HG03342 (cell line): ENCODE measurements at regions not wholly inside any gene's neighbourhood (a gene's known extent, or its start where the extent isn't known, plus 50 kb on each side); places are given as distances from the start of the nearest gene placed in this dataset.

Experiments
- ATAC-seq: cut with Tn5 transposase; IDR thresholded peaks from one replicate; pipeline ENCODE4 v1.9.1; 2021; ENCODE audit warnings: mild to moderate bottlenecking, moderate library complexity; ENCODE audit not compliant: unreplicated experiment

DNA sequence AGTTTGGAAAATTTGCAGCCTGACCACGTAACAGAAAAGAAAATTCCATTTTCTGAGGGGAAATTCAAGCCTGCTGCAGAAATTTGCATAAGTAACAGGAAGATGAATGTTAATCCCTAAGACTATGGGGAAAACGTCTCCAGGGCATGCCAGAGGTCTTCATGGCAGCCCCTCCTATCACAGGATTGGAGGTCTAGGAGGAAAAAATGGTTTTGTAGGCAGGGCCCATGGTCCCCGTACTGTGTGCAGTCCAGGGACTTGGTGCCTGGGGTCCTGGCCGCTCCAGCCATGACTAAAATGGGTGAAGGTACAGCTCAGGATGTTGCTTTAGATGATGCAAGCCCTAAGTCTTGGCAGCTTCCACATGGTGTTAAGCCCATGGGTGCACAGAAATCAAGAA is 437.3 kb upstream of the SEMA3A start:
- no peak for ATAC-seq

DNA sequence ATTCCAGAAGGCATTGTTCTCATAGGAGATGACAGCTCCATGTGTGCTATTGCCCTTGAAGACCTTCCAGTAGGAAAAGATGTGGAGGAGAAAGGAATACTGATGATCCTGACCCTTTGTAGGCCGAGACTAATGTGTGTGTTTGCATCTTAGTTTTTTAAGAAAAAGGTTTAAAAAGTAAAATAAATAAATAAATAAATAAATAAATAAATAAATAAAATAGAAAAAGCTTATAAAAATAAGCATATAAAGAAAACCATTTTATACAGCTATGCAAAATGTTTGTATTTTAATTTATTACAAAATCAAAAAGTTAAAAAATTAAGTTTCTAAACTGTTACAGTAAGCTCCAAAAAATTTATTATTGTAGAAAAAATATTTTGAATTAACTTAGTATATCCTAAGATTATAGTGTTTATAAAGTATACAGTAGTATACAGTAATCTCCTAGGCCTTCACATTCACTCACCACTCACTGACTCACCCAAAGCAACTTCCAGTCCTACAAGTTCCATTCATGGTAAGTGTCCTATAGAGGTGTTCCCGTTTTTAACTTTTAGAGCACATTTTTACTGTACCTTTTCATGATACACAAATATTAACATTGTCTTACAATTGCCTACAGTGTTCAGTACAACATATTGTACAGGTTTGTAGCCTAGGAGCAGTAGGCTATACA is 435.2 kb upstream of the SEMA3A start:
- ATAC-seq, result no peak

DNA sequence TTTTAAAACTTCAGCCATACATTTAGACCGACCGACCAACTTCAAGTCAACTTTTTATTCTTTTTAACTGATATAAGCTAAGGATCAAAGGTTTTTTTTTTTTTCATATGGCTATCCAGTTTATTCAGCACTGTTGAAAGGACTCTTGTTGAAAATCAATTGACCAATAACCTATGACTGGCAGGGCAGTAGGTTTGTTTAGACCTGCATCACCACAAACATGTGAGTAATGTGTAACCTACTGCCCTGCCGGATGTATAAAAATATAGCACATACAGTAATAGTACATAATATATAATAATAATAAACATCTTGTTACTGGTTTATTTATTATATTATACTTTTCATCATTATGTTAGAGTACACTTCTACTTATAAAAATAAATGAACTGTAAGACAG is 434.6 kb upstream of the SEMA3A start:
- no peak for ATAC-seq

DNA sequence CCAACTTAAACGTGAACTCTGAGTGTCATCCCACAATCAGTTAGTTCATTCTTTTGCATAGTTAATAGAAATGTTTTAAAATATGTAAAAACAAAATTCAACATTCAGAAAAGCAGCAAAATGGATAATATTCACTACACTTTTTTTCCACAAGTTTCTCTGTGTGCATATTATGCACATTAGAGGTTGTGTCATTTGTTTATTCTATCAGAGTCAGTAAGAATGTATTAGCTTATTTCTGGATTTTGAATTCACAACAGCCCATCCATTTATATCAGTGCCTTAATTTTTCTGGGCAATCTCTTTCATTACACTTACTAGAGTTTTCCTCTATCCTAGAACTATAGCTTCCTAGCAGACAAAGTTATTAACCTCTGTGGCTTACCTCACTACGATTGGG is 432.7 kb upstream of the SEMA3A start:
- ATAC-seq, result no peak

DNA sequence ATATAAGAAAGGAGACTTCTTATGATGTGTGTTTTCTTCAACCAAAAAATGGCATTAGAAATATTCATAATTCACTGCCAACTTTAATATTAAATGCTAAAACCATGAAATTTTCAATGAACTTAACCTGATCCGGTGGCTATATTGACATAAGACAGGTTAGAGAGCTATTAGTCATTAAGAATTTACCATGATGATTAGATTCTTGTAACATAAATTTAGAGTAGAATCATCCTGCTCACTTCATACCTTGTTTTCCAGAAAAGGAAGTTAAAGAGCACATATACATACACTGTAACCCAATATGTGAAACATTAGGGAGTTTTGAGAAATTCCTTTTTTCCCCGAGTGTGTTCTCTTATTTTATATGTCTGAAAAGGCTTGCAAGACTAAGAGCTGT is 430.3 kb upstream of the SEMA3A start:
- ATAC-seq, result no peak

DNA sequence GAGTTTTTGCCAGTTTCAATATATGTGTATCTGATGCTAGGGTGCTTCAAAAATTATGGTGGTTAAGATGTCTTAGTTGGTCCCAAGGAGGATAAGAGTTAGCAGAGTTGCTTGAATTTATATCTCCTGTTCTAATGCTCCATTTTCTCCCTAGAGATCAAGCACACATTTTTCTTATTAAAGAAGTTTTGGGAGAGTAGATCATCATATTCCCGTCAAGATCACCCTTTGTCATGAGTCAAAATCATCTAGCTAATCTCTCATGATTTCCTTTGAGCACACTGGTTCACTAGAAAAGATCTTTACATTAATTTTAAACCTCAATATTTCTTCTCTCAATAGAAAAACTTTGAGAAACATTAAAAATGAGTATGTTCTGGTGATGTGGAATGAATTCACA is 429.9 kb upstream of the SEMA3A start:
- no peak for ATAC-seq

DNA sequence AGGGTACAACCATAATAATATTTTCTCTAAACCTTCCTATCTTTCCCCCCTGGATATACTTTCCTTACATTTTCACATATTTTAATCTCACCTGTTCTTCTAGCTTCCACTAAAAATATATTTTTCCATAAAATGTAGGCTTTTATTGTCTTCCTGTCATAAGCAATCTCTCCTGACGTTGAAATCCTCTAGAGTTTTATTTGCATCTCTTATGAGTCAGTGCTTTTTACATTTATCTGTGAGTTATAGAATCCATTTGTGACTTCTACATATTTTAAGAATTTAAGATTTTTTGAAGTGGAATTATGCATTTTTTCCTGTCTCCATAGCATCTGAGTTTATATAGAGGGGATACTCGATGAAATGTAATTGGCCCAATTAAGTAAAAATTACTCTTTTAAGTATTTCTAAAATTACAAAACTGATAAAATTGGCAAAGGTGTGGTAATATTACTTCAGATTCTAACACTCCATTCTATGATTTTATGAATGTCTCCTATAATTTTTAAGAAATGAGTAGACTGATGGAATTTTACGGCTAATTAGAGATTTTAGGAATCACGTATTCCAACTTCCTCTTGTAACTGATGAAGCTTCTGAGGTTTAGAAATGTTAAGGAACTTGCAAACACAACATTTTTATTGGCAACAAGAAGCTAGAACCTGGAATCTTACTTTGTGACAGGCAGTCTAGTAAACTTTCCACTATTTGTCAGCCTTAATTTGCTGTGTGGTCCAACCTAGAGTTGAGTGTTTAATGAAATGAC is 422.9 kb upstream of the SEMA3A start:
- ATAC-seq, result no peak

DNA sequence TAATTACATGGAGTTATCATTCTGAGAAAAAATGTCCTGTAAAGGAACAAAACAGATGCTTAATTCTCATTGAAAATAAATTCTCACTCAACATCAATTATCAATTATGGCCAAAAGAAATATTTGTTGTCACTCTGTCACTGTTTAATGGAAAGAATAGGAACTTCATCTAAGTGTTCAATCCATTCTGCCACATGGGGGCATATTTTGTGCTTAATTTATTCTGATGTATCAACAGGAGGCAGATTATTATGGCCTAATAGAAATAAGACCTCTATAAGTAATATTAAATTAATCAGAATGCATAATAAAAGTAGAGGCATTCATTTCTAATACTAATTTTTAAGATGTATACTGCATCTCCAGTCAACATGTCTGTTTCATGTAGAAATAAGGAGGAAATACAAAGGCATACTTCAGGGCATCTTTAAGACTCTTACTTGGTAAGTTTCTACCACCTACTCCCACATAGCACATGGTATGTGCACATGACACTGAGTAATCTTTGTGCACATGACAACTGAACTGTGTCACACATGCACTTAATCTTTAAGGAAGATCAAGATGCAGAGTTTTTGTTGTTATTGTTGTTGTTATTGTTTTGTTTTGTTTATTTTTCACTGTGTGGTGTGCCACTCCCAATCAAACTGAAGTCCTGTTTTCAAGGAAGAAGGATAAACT is 420.4 kb upstream of the SEMA3A start:
- ATAC-seq, result no peak

DNA sequence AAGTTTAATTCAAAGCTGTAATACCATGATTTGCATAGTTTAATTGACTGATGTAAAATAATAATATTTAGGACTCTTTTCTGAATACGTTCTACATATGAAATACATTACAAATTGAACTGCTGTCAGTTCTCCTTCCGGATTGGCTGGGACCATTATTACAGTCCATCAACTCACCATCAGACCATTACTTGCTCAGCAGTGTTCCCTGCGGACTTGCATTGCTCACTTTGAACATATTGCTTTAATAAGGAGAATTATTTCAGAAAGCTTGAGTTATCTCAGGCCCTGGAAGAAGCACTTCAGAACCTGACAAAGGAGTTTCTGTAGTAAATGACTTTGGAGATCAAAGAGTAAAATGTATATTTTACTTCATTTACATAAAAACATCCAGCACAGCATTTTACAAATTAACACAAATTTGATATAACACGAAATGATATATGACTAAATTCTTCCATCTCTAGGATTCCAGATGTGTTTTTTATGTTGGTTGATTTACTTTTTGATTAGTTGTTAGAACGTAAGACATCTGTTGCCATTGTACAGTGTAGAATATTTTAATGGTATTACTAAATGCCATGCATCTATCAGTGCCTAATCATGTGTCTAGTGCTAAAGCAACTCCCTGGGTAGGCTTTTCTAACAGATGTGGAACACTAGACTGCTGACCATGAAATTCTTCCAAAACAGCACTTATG is 418.5 kb upstream of the SEMA3A start:
- ATAC-seq, result no peak

DNA sequence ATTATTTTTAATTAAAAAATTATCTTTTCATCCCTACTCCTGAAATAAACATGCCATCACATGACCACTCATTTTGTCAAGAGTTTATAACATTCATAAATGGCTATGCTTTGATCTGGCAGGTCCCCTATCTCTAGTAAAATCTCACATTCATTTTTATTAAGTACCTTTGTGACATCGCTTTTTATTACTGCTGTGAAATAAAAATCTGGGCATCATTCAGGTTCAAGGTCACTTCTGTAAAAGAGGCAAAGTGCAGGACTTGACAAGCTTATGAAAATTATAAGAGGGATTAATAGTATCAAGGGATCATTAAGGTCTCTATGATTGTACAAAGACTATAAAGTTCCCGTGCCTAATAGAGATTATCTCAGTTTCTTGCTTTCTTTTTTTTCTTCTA is 416.8 kb upstream of the SEMA3A start:
- ATAC-seq, result no peak

DNA sequence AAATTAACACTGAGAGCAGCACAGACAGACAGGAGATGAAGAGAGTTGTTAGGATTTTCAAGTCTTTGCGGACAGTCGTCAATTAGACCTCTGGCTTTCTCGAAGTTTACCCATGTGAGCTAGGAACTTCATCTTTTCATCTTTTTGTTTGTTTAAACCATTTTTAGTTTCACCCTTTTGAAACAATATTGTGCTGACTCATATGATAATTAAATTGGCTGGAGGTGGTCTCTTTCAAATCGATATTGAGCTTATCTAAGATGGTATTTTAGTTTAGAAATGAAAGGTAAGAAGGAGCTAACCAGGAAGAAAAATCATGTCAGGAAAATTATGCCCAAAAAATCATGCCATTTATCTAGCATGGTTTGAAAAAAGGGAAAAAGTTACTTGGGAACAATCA is 415.8 kb upstream of the SEMA3A start:
- no peak for ATAC-seq

DNA sequence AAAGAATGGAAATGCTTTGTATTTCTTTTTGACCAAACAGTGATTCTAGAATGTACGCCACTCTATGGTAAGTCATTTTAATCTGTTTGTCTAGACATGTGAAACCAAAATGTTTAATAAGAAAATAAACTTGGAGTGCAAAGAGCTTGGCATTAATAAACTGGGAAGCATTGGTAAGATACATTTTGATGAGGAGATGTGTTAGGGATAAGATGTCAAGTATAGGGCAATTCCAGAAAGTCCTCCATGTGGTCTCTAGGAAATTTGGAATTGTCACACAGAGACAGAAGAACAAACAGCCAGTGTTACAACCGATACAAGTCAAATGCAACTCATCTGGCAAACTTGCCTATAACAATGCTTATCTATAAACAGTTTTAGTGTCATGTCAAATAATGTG is 410.7 kb upstream of the SEMA3A start:
- no peak for ATAC-seq

DNA sequence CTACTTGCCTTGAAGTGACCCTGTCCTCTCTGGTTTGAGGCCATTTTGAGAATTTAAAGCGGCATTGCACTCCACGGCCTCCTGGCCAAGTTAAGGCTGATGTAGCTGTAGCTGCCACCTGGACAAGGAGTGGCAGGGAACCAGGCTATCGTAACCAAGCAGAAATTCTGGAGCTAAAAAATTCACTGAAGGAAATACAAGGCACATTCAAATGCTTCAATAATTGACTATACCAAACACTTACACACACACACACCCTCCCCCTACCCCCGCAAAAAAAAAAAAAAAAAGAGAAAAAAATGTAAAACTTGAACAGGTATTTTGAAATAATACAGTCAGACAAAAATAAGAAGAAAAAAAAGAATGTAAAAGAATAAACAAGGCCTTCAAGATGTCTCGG is 409.0 kb upstream of the SEMA3A start:
- no peak for ATAC-seq

DNA sequence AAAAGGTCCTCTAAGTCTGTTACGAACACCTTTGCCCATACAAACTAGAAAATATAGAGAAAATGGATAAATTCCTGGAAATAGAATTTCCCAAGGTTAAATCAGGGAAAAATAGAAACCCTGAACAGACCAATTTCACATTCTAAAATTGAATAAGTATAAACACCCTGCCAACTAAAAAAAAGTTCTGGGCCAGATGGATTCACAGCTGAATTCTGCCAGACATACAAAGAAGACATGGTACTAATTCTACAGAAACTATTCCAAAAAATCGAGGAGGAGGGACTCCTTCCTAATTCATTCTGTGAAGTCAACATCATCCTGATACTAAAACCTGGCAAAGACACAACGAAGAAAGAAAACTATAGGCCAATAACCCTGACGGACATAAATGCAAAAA is 400.4 kb upstream of the SEMA3A start:
- no peak for ATAC-seq

DNA sequence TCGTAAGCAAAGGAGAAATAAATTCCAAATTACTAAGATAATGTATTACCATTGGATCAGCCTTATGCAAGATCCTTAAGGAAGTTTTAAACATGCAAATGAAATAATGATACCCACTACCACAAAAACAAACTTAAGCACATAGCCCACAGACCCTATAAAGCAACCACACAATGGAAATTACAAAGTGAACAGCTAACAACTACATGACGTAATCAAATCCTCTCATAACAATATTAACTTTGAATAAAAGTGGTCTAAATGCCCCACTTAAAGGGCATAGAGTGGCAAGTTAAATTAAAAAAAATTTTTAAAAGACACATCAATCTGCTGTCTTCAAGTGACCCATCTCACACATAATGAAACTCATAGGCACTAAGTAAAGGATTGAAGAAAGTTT is 397.3 kb upstream of the SEMA3A start:
- ATAC-seq, result no peak

DNA sequence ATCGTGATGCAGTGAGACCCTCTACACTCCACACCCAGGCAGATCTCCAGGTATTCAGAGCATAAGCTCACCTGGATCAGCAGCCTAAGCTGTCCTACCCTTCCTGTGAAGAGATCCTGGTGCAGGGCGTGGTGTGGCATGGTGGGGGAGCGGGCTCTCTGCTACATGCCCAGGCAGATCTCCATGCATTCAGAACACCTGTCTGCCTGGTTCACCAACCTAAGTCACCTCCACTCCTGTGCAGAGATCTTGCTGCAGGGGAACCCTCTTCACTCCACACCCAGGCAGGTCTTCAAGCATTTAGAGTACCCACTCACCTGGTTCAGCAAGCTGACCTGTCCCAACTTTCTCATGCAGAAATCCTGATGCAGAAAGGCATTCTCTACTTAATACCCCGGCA is 394.4 kb upstream of the SEMA3A start:
- no peak for ATAC-seq

DNA sequence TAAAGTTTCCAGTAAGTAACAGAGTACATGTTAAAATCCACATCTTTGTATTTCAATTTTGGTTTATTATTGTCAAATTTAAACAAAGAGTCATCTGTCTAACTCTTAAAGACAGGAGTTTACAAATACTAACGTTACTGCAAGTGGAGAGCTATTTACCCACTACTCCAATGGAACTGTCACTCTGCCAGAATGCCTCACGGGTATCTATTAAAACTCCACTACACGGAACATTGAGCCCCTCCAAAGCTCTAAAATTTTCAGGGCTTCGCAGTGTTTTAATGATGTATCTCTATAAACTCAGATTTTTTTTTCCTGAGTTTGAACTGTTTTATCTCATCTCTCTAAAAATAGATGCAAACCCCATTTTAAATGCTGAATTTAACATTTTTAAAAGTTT is 388.7 kb upstream of the SEMA3A start:
- ATAC-seq, result no peak

DNA sequence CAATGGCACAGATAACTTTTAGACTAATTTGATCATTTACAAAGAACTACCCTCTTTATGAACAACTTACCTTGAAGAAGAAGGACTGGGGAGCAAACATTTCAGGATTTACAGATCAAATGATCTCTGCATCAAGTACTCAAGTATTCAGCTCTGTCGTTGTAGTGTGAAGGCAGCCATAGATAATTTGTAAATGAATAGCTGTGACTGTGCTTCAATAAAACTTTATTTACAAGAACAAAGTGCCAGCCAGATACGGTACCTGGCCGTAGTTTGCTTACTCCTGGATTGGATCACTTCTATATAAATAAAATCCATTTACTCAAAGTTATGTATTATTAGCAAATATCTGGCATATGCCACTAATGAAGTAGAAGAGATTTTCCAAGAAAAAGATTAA is 388.2 kb upstream of the SEMA3A start:
- ATAC-seq, result no peak

DNA sequence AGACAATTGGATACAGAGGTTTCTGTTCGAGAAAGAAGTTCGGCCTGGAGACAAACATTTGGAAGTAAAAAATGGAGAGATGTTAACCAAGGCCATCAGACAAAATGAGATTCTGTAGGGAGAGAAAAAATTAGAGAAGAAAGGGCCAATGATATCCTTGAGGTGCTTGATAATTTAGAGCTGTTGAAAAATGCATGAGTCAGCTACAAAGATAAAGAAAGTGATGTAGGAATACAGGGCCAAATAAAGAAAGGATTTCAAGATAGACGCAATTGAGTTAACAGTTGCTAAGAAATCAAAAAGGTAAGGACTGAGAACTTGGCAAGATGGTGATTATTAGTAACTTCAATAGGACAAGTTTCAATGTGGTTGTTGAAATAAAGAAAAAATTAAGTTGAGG is 384.2 kb upstream of the SEMA3A start:
- no peak for ATAC-seq

DNA sequence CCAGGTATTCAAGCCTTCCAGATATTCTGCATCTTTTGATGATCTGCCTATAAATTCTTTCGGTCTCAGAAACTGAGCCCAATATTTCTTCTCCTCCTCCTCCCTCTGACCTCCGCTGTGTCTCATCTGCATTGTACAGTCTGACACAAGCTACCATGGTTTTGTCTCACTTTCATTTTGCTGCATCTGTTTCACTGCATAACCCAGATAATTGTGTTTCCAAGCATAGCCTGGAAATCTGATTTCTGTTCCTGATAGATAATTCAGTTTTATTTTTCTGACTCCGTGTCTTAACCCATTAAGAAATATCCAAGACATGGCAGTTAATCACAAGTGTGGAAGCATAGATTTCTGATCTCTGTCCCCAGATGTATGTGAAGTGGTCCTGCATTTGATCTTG is 374.2 kb upstream of the SEMA3A start:
- no peak for ATAC-seq

DNA sequence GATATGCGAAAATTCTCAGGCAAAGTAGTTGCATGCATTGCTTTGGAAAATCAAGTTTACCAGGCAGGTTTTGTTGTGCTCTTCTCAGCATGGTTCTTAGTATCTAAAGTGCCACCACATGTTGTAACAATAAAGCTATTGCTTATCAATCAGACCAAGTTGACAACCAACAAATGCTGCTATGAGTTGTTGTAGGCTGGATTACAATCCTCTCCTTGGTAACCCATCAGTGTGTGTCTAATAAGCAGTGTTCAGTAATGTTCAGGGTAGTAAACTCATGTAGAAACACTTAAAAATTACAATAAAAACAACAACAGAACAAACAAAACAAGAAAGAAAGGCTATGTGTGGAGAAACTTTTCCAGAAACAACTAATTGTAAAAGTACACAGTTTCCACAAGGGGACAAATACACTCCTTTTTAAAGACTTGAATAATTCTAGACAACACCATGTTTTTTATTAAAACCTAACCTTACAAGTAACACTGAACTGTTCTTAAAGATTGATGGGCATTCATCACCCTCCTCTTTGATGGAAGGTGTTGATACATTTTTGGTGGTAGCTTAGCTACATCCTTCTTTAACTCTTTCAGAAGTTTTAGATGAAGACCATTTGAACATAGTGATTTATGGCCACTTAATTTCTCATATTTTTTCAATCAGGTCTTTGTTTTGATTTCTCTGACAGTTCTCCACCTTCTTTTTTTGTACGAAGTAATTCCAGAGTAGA is 370.9 kb upstream of the SEMA3A start:
- no peak for ATAC-seq
